ENCODE measurements at regions not wholly inside any gene's neighbourhood (a gene's known extent, or its start where the extent isn't known, plus 50 kb on each side); places are given as distances from the start of the nearest gene placed in this dataset.

DNA sequence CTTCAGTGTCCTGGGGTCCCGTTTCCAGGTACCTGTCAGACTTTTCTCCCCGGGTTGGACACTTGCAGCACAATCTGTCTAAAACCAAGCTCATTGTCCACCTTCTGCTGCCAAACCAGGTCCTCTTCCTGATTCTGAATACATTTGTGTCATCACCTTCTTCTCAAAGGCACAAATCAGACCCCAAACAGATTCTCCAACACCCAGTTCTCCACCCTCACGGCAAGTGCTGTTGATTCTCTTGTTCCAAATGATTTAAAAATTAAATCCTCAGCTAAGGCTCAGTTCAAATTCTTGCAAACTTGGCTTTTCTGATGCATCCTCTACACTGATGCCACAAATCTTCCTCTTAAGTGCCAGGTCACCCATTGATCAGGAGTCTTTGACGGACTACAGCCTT lies 122.5 kb upstream of the LDB2 start:
- TF ChIP-seq, protein P1, sequence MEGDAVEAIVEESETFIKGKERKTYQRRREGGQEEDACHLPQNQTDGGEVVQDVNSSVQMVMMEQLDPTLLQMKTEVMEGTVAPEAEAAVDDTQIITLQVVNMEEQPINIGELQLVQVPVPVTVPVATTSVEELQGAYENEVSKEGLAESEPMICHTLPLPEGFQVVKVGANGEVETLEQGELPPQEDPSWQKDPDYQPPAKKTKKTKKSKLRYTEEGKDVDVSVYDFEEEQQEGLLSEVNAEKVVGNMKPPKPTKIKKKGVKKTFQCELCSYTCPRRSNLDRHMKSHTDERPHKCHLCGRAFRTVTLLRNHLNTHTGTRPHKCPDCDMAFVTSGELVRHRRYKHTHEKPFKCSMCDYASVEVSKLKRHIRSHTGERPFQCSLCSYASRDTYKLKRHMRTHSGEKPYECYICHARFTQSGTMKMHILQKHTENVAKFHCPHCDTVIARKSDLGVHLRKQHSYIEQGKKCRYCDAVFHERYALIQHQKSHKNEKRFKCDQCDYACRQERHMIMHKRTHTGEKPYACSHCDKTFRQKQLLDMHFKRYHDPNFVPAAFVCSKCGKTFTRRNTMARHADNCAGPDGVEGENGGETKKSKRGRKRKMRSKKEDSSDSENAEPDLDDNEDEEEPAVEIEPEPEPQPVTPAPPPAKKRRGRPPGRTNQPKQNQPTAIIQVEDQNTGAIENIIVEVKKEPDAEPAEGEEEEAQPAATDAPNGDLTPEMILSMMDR (IDR thresholded peaks at IDR 0.05) = no peak
- no peak for TF ChIP-seq EZH2 (IDR thresholded peaks at IDR 0.05)

All from neural progenitor cell (in vitro differentiated cells).